Kidney (tissue), 13 donors: ENCODE measurements at regions not wholly inside any gene's neighbourhood (a gene's known extent, or its start where the extent isn't known, plus 50 kb on each side); places are given as distances from the start of the nearest gene placed in this dataset.
"Not testable (repeated sequence)": the region's sequence is repeated elsewhere in the genome, so short reads cannot be mapped to it uniquely, and the experiment has no call there.

Experiments used
- DNase-seq, 5 donors: peaks; one replicate each; pipeline ENCODE4 v3.0.0-alpha.2; 2013 to 2020
- FAIRE-seq: peaks from 2 replicates; lab custom pipeline; 2012; peaks lifted over from hg19 to GRCh38; lab: Jason Lieb, UNC
- H3K27ac ChIP-seq, 2 donors: one replicate each; pipeline ENCODE4 v1.7.0; 2013; ENCODE audit warnings: low read depth in 2 of 2, low read length in 2 of 2, inconsistent platforms in 1 of 2
- H3K27me3 ChIP-seq: one replicate; pipeline ENCODE4 v1.7.1; 2013; ENCODE audit warnings: low read length, inconsistent platforms; ENCODE audit not compliant: control insufficient read depth, insufficient read depth
- H3K36me3 ChIP-seq, 3 donors: one replicate each; pipeline versions ENCODE4 v1.7.0 to v1.7.1; 2013; ENCODE audit warnings: low read length in 3 of 3, control low read depth in 1 of 3, inconsistent platforms in 1 of 3; ENCODE audit not compliant: insufficient read depth in 3 of 3, control insufficient read depth in 2 of 3
- H3K4me1 ChIP-seq, 3 donors: one replicate each; pipeline versions ENCODE4 v1.7.0 to v1.7.1; 2013; ENCODE audit warnings: low read length in 3 of 3, inconsistent platforms in 1 of 3, low read depth in 1 of 3; ENCODE audit not compliant: control insufficient read depth in 2 of 3, insufficient read depth in 2 of 3
- H3K4me3 ChIP-seq, 3 donors: one replicate each; pipeline versions ENCODE4 v1.7.0 to v1.8.1; 2013; ENCODE audit warnings: low read length in 3 of 3, control low read depth in 1 of 3, inconsistent platforms in 1 of 3
- H3K9ac ChIP-seq, 3 donors: one replicate each; pipeline versions ENCODE4 v1.7.0 to v1.7.1; 2013; ENCODE audit warnings: low read length in 3 of 3, control low read depth in 1 of 3, inconsistent platforms in 1 of 3
- H3K9me3 ChIP-seq, 3 donors: one replicate each; pipeline versions ENCODE4 v1.7.0 to v1.7.1; 2013; ENCODE audit warnings: low read length in 3 of 3, control low read depth in 1 of 3, inconsistent platforms in 1 of 3; ENCODE audit not compliant: control insufficient read depth in 2 of 3, insufficient read depth in 1 of 3
- intact Hi-C: fragments of 100-400 bp; cut with DNase I; formaldehyde crosslinking; loops from one replicate; pipeline ENCODE4 v1.11.1; 2022
- TF ChIP-seq, protein P1 (sequence below): IDR thresholded peaks from 3 replicates; pipeline ENCODE4 v1.5.1; 2012; ENCODE audit warnings: mild to moderate bottlenecking, moderate library complexity, borderline replicate concordance; ENCODE audit not compliant: insufficient read depth; ENCODE audit errors: extremely low read depth
- donor health status: control.
- donor health status: control.
- donor health status: control.
- donor health status: control.
- donor health status: control.
- donor health status: DM: yes; HTN: yes; CAD: no.
- donor health status: Normal renal cell carcinoma (clear cell type).

DNA sequence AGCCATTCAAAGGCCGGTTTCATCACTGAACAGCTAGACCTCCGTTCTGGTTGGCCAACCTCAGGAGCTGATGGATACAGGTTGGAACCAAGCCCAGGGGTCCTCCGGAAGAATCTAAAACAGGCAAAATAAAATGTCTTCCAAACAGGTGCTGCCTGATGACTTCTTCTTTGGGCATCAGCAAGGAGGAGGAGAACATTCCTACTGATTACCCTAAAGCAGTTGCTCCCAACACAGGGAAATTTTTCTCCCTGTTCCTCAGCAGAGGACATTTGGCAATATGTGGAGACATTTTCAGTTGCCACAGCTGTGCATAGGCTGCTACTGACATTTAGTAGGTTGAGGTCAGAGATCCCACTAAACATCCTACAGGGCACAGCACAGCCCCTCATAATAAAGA, 319.3 kb upstream of the PPARGC1A start:
- TF ChIP-seq, protein P1, sequence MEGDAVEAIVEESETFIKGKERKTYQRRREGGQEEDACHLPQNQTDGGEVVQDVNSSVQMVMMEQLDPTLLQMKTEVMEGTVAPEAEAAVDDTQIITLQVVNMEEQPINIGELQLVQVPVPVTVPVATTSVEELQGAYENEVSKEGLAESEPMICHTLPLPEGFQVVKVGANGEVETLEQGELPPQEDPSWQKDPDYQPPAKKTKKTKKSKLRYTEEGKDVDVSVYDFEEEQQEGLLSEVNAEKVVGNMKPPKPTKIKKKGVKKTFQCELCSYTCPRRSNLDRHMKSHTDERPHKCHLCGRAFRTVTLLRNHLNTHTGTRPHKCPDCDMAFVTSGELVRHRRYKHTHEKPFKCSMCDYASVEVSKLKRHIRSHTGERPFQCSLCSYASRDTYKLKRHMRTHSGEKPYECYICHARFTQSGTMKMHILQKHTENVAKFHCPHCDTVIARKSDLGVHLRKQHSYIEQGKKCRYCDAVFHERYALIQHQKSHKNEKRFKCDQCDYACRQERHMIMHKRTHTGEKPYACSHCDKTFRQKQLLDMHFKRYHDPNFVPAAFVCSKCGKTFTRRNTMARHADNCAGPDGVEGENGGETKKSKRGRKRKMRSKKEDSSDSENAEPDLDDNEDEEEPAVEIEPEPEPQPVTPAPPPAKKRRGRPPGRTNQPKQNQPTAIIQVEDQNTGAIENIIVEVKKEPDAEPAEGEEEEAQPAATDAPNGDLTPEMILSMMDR: no peak
- DNase-seq (no peak), FAIRE-seq (no peak)
- Histone ChIP-seq H3K9me3 (no peaks in the 10 kb centered on the region), H3K4me3 (no peak overlapping the region), H3K27ac (no peak overlapping the region), H3K36me3 (no peaks in the 10 kb centered on the region), H3K4me1 (no peaks in the 10 kb centered on the region), H3K9ac (no peak overlapping the region), H3K27me3 (no peaks in the 10 kb centered on the region)
- intact Hi-C loops: no loop called here

DNA sequence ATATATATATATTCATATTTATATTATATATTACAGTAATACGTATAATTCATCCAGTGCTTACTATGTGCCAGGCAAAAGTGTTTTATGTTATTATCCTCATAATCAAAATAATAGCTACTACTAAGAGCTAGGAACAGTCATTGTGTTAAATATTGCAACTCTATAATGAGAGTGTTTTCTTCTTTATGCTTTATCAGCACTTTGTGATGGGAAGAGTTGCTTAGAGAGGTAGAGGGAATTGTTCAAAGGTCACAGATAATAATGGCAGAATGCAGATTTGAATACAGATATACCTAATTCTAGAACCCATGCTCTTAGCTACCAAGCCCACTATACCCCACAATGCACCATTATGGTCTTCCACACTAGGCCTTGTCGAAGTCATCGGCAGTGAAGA, 318.8 kb upstream of the PPARGC1A start:
- intact Hi-C loops: no loop called here
- H3K27ac ChIP-seq: no peak overlapping the region

DNA sequence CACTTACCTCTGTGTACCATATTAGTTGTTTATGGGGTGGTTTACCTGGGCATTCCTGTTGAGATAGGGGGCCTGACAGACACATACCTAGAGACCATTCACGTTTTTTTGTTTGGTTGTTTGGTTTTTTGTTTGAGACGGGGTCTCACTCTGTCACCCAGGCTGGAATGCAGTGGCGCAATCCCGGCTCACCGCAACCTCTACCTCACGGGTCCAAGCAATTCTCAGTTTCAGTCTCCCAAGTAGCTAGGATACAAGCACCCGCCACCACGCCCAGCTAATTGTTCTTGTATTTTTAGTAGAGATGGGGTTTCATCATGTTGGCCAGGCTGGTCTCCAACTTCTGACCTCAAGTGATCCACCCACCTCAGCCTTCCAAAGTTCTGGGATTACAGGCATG, 314.9 kb upstream of the PPARGC1A start:
- intact Hi-C loops, H3K4me1 ChIP-seq, H3K9me3 ChIP-seq, H3K9ac ChIP-seq, H3K4me3 ChIP-seq, H3K27me3 ChIP-seq, H3K27ac ChIP-seq, H3K36me3 ChIP-seq, FAIRE-seq, DNase-seq: not testable (repeated sequence)

More for the DNA sequence above, 318.8 kb upstream of the PPARGC1A start:
- DNase-seq (no peak), FAIRE-seq (no peak)
- H3K27me3 ChIP-seq: no peaks in the 10 kb centered on the region
- H3K36me3 ChIP-seq: no peaks in the 10 kb centered on the region
- H3K9me3 ChIP-seq: no peaks in the 10 kb centered on the region
- no peaks in the 10 kb centered on the region for H3K4me1 ChIP-seq
- TF ChIP-seq, protein P1: no peak
- H3K4me3 ChIP-seq: no peak overlapping the region
- H3K9ac ChIP-seq: no peak overlapping the region

DNA sequence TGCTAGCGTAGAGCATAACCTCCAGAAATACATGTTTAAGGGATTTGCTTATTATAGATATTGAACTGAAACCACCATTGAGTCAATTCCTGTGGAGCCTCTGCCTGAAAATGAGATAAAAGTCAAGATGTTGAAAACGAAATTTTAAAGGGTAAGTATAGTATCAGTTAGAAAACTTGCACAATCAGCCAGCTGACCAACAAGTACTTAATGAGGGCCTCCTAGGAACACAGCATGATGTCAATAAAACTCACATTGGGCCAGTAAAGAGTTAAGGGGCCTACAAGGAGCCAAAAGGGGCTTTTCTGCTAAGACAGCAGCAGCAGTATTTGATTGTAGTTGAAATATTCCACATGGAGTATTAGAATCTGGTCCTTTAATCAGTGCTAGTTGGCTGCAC, 314.1 kb upstream of the PPARGC1A start:
- no peak for DNase-seq
- no peaks in the 10 kb centered on the region for H3K27me3 ChIP-seq
- H3K4me1 ChIP-seq: no peaks in the 10 kb centered on the region
- H3K9ac ChIP-seq: no peak overlapping the region
- TF ChIP-seq, protein P1: no peak
- no peak overlapping the region for H3K27ac ChIP-seq
- FAIRE-seq: no peak
- no peak overlapping the region for H3K4me3 ChIP-seq
- no peaks in the 10 kb centered on the region for H3K9me3 ChIP-seq
- H3K36me3 ChIP-seq: no peaks in the 10 kb centered on the region
- intact Hi-C loops: no loop called here
